ENCODE measurements at regions not wholly inside any gene's neighbourhood (a gene's known extent, or its start where the extent isn't known, plus 50 kb on each side); places are given as distances from the start of the nearest gene placed in this dataset.

- TF ChIP-seq CTCF (IDR thresholded peaks at IDR 0.05; ENCODE audit: low read depth, low read length): no peak
- DNase-seq: no peak
- no peaks in the 10 kb centered on the region for H3K27me3 ChIP-seq
- H3K4me1 ChIP-seq: no peaks in the 10 kb centered on the region
- no peaks in the 10 kb centered on the region for H3K9me3 ChIP-seq
- no peaks in the 10 kb centered on the region for H3K36me3 ChIP-seq
- no peak overlapping the region for H3K4me3 ChIP-seq (ENCODE audit: low read depth, low read length)
Observed at GRCh38 chr4:37139987-37140386, 104.6 kb upstream of the NWD2 start.

- H3K4me1 ChIP-seq: no peaks in the 10 kb centered on the region
- TF ChIP-seq CTCF (IDR thresholded peaks at IDR 0.05; ENCODE audit: low read depth, low read length): no peak
- H3K4me3 ChIP-seq (ENCODE audit: low read depth, low read length): no peak overlapping the region
- H3K9me3 ChIP-seq: no peaks in the 10 kb centered on the region
- H3K36me3 ChIP-seq: no peaks in the 10 kb centered on the region
- H3K27me3 ChIP-seq: no peaks in the 10 kb centered on the region
- no peak for DNase-seq
Observed at GRCh38 chr4:37146260-37146659, 98.3 kb upstream of the NWD2 start.

- DNase-seq: no peak
- Histone ChIP-seq H3K36me3 (no peaks in the 10 kb centered on the region), H3K27me3 (no peaks in the 10 kb centered on the region), H3K9me3 (no peaks in the 10 kb centered on the region), H3K4me3 (ENCODE audit: low read depth, low read length) (no peak overlapping the region), H3K4me1 (no peaks in the 10 kb centered on the region)
- no peak for TF ChIP-seq CTCF (IDR thresholded peaks at IDR 0.05; ENCODE audit: low read depth, low read length)
Observed at GRCh38 chr4:37157476-37158167, 86.9 kb upstream of the NWD2 start.

- no peaks in the 10 kb centered on the region for H3K27me3 ChIP-seq
- H3K9me3 ChIP-seq: no peaks in the 10 kb centered on the region
- no peak for DNase-seq
- TF ChIP-seq CTCF (IDR thresholded peaks at IDR 0.05; ENCODE audit: low read depth, low read length): no peak
- H3K4me3 ChIP-seq (ENCODE audit: low read depth, low read length): no peak overlapping the region
- H3K36me3 ChIP-seq: no peaks in the 10 kb centered on the region
- no peaks in the 10 kb centered on the region for H3K4me1 ChIP-seq
Observed at GRCh38 chr4:37160653-37161052, 83.9 kb upstream of the NWD2 start.

- no peak overlapping the region for H3K4me3 ChIP-seq (ENCODE audit: low read depth, low read length)
- no peaks in the 10 kb centered on the region for H3K27me3 ChIP-seq
- H3K4me1 ChIP-seq: no peaks in the 10 kb centered on the region
- H3K36me3 ChIP-seq: no peaks in the 10 kb centered on the region
- no peak for DNase-seq
- TF ChIP-seq CTCF (IDR thresholded peaks at IDR 0.05; ENCODE audit: low read depth, low read length): no peak
- H3K9me3 ChIP-seq: no peaks in the 10 kb centered on the region
Observed at GRCh38 chr4:37165844-37166243, 78.7 kb upstream of the NWD2 start.

- H3K9me3 ChIP-seq: no peaks in the 10 kb centered on the region
- DNase-seq: no peak
- no peak overlapping the region for H3K4me3 ChIP-seq (ENCODE audit: low read depth, low read length)
- H3K4me1 ChIP-seq: no peaks in the 10 kb centered on the region
- no peaks in the 10 kb centered on the region for H3K27me3 ChIP-seq
- no peaks in the 10 kb centered on the region for H3K36me3 ChIP-seq
- no peak for TF ChIP-seq CTCF (IDR thresholded peaks at IDR 0.05; ENCODE audit: low read depth, low read length)
Observed at GRCh38 chr4:37169956-37170355, 74.6 kb upstream of the NWD2 start.

Measured in BE2C (cell line).